H1 (cell line): ENCODE measurements at regions not wholly inside any gene's neighbourhood (a gene's known extent, or its start where the extent isn't known, plus 50 kb on each side); places are given as distances from the start of the nearest gene placed in this dataset.

Source experiments
- CTCF ChIA-PET: fragments of 300-600 bp; sonication (Branson Sonifier 250); formaldehyde crosslinking; loops from one replicate; lab custom pipeline; 2021; ENCODE audit not compliant: partially characterized antibody; lab: Charles Lee
- POLR2A ChIA-PET: fragments of 300-600 bp; sonication (Branson Sonifier 250); formaldehyde crosslinking; loops from one replicate; lab custom pipeline; 2021; ENCODE audit warnings: inconsistent platforms; ENCODE audit not compliant: partially characterized antibody; lab: Charles Lee
- DNase-seq, 2 experiments: peaks; one replicate each; pipeline versions ENCODE4 v3.0.0 to v3.0.0-alpha.2; 2010 to 2022; ENCODE audit warnings: low spot score in 2 of 2, low read depth in 1 of 2, mixed read lengths in 1 of 2
- FAIRE-seq: peaks from 2 replicates; lab custom pipeline; 2011; peaks lifted over from hg19 to GRCh38; lab: Jason Lieb, UNC
- H2AFZ ChIP-seq: 2 replicates; pipeline ENCODE4 v1.8.1; 2012; ENCODE audit warnings: low read length, inconsistent platforms
- H2AK5ac ChIP-seq: 2 replicates; pipeline ENCODE4 v1.6.1; 2013; ENCODE audit warnings: low read depth, low read length
- H2BK120ac ChIP-seq: replicated peaks from 2 replicates; pipeline ENCODE3; 2013; ENCODE audit warnings: low read depth, low read length, inconsistent platforms
- H2BK12ac ChIP-seq: 2 replicates; pipeline ENCODE4 v1.6.1; 2013; ENCODE audit warnings: low read depth, low read length
- H2BK15ac ChIP-seq: 2 replicates; pipeline ENCODE4 v1.6.1; 2013; ENCODE audit warnings: low read length
- H2BK20ac ChIP-seq: 2 replicates; pipeline ENCODE4 v1.6.1; 2013; ENCODE audit warnings: low read length
- H2BK5ac ChIP-seq: 2 replicates; pipeline ENCODE4 v1.6.1; 2013; ENCODE audit warnings: low read depth, low read length
- H3K14ac ChIP-seq: 2 replicates; pipeline ENCODE4 v1.6.1; 2013; ENCODE audit warnings: inconsistent platforms; ENCODE audit not compliant: insufficient read length
- H3K18ac ChIP-seq: 2 replicates; pipeline ENCODE4 v1.6.1; 2013; ENCODE audit warnings: low read length; ENCODE audit errors: extremely low read depth
- H3K23ac ChIP-seq: 2 replicates; pipeline ENCODE4 v1.6.1; 2013; ENCODE audit warnings: inconsistent platforms; ENCODE audit not compliant: insufficient read length
- H3K23me2 ChIP-seq: 2 replicates; pipeline ENCODE4 v1.6.1; 2013; ENCODE audit warnings: low read depth, low read length
- H3K27ac ChIP-seq: 2 replicates; pipeline ENCODE4 v1.6.1; 2011; ENCODE audit warnings: low read depth, low read length, inconsistent platforms
- H3K27me3 ChIP-seq, 4 experiments: replicated peaks in 1 of 4; 1 replicate in 1 of 4; 2 replicates in 3 of 4; pipeline versions ENCODE4 v1.6.1 to v1.8.1; 2011 to 2013; ENCODE audit warnings: low read length in 3 of 4, mild to moderate bottlenecking in 3 of 4, inconsistent platforms in 2 of 4, mixed read lengths in 2 of 4, moderate library complexity in 1 of 4; ENCODE audit not compliant: control insufficient read depth in 3 of 4, insufficient read depth in 3 of 4; ENCODE audit errors: extremely low read depth in 1 of 4
- H3K36me3 ChIP-seq, 4 experiments: 2 replicates each; pipeline versions ENCODE4 v1.6.1 to v1.8.1; 2011 to 2013; ENCODE audit warnings: mild to moderate bottlenecking in 4 of 4, low read length in 3 of 4, moderate library complexity in 2 of 4, control low read depth in 1 of 4, inconsistent platforms in 1 of 4; ENCODE audit not compliant: insufficient read depth in 4 of 4, control insufficient read depth in 2 of 4
- H3K4ac ChIP-seq: replicated peaks from 2 replicates; pipeline ENCODE3; 2013; ENCODE audit warnings: low read length, low read depth, mixed read lengths, inconsistent platforms; ENCODE audit not compliant: insufficient read length
- H3K4me1 ChIP-seq, 4 experiments: replicated peaks in 1 of 4; 1 replicate in 1 of 4; 2 replicates in 3 of 4; pipeline versions ENCODE4 v1.6.1 to v1.8.1; 2011 to 2013; ENCODE audit warnings: low read length in 3 of 4, inconsistent platforms in 2 of 4, mixed read lengths in 1 of 4; ENCODE audit not compliant: insufficient read depth in 4 of 4, control insufficient read depth in 3 of 4
- H3K4me2 ChIP-seq, 2 experiments: 2 replicates each; pipeline versions ENCODE4 v1.6.1 to v1.8.1; 2011 to 2013; ENCODE audit warnings: low read depth in 2 of 2, low read length in 2 of 2, control low read depth in 1 of 2, inconsistent platforms in 1 of 2, mild to moderate bottlenecking in 1 of 2; ENCODE audit not compliant: insufficient read depth in 1 of 2
- H3K4me3 ChIP-seq, 4 experiments: fragments of 200-600, 300-600 bp in 1 of 4; sonication (generic), shearing (Covaris generic), sonication (Bioruptor Twin) in 1 of 4; 2 replicates each; pipeline versions ENCODE4 v1.5.1 to v1.8.1; 2011 to 2016; ENCODE audit warnings: low read length in 4 of 4, low read depth in 3 of 4, control low read depth in 2 of 4, inconsistent platforms in 2 of 4, mild to moderate bottlenecking in 2 of 4, mixed read lengths in 1 of 4, moderate library complexity in 1 of 4; ENCODE audit not compliant: insufficient read depth in 2 of 4; ENCODE audit errors: extremely low read depth in 1 of 4
- H3K56ac ChIP-seq: replicated peaks from 2 replicates; pipeline ENCODE3; 2013; ENCODE audit warnings: low read depth, mild to moderate bottlenecking, mixed read lengths, low read length, inconsistent platforms; ENCODE audit not compliant: insufficient read length
- H3K79me1 ChIP-seq: 2 replicates; pipeline ENCODE4 v1.6.1; 2013; ENCODE audit warnings: low read depth, low read length, control low read depth
- H3K79me2 ChIP-seq, 2 experiments: 2 replicates each; pipeline versions ENCODE4 v1.6.1 to v1.8.1; 2012 to 2013; ENCODE audit warnings: low read length in 2 of 2, mild to moderate bottlenecking in 2 of 2, inconsistent platforms in 1 of 2; ENCODE audit not compliant: insufficient read depth in 2 of 2, control insufficient read depth in 1 of 2
- H3K9ac ChIP-seq, 4 experiments: replicated peaks in 1 of 4; 1 replicate in 1 of 4; 2 replicates in 3 of 4; pipeline versions ENCODE4 v1.6.1 to v1.8.1; 2011 to 2013; ENCODE audit warnings: low read depth in 3 of 4, low read length in 3 of 4, control low read depth in 2 of 4, mild to moderate bottlenecking in 2 of 4, moderate library complexity in 2 of 4, inconsistent platforms in 1 of 4; ENCODE audit errors: extremely low read depth in 1 of 4
- H3K9me3 ChIP-seq, 2 experiments: 2 replicates each; pipeline versions ENCODE4 v1.6.1 to v1.8.1; 2012 to 2013; ENCODE audit warnings: mild to moderate bottlenecking in 2 of 2, moderate library complexity in 2 of 2, control low read depth in 1 of 2, inconsistent platforms in 1 of 2, low read depth in 1 of 2, low read length in 1 of 2, mixed read lengths in 1 of 2; ENCODE audit not compliant: insufficient read depth in 2 of 2
- H4K20me1 ChIP-seq, 2 experiments: replicated peaks in 1 of 2; 2 replicates each; pipeline versions ENCODE3 to v1.8.1; 2011 to 2013; ENCODE audit warnings: inconsistent platforms in 2 of 2, low read length in 2 of 2, mild to moderate bottlenecking in 1 of 2; ENCODE audit not compliant: insufficient read depth in 2 of 2, control insufficient read depth in 1 of 2
- H4K5ac ChIP-seq: 2 replicates; pipeline ENCODE4 v1.6.1; 2013; ENCODE audit warnings: low read length, low read depth, mixed read lengths, inconsistent platforms; ENCODE audit not compliant: insufficient read length
- H4K8ac ChIP-seq: 2 replicates; pipeline ENCODE4 v1.8.0; 2013; ENCODE audit warnings: mild to moderate bottlenecking, moderate library complexity, low read length, inconsistent platforms; ENCODE audit not compliant: insufficient read depth; ENCODE audit errors: extremely low read depth
- H4K91ac ChIP-seq: replicated peaks from 2 replicates; pipeline ENCODE3; 2013; ENCODE audit warnings: low read length, mixed read lengths, inconsistent platforms; ENCODE audit not compliant: insufficient read length
- BRCA1 ChIP-seq: IDR thresholded peaks from 2 replicates; pipeline ENCODE4 v1.6.1; 2012; ENCODE audit warnings: low read depth, low read length, improper control_type of control experiment
- CBX5 ChIP-seq: fragments of 300-800, 300-1000 bp; sonication (generic); IDR thresholded peaks from 2 replicates; pipeline ENCODE4 v1.7.1; 2016; ENCODE audit warnings: antibody characterized with exemption, low read length, low read depth
- CEBPB ChIP-seq: IDR thresholded peaks from 2 replicates; pipeline ENCODE4 v1.6.1; 2012; ENCODE audit warnings: low read depth, low read length
- CREB1 ChIP-seq: IDR thresholded peaks from 2 replicates; pipeline ENCODE4 v1.6.1; 2012; ENCODE audit warnings: inconsistent platforms
- GTF2F1 ChIP-seq: IDR thresholded peaks from 2 replicates; pipeline ENCODE4 v1.6.1; 2012; ENCODE audit warnings: low read depth, low read length, improper control_type of control experiment, borderline replicate concordance
- JUN ChIP-seq: IDR thresholded peaks from 2 replicates; pipeline ENCODE4 v1.6.1; 2011; ENCODE audit warnings: low read depth, mild to moderate bottlenecking, improper control_type of control experiment, low read length
- KDM1A ChIP-seq: fragments of 200-600, 300-600 bp; sonication (generic); IDR thresholded peaks from 2 replicates; pipeline ENCODE4 v1.7.1; 2016; ENCODE audit warnings: mild to moderate bottlenecking, low read length, borderline replicate concordance
- POLR2A ChIP-seq, 2 experiments: IDR thresholded peaks; 1 replicate in 1 of 2; 2 replicates in 1 of 2; pipeline ENCODE4 v1.6.1; 2011; ENCODE audit warnings: low read depth in 2 of 2, low read length in 2 of 2, mild to moderate bottlenecking in 2 of 2; ENCODE audit errors: control extremely low read depth in 1 of 2
- POU5F1 ChIP-seq: IDR thresholded peaks from 2 replicates; pipeline ENCODE4 v1.6.1; 2011; ENCODE audit warnings: low read depth, mild to moderate bottlenecking, low read length, moderate library complexity
- RAD21 ChIP-seq, 2 experiments: IDR thresholded peaks in 1 of 2; conservative IDR thresholded peaks in 1 of 2; 2 replicates each; pipeline ENCODE4 v1.6.1; 2011; ENCODE audit warnings: low read depth in 2 of 2, low read length in 2 of 2, improper control_type of control experiment in 1 of 2, inconsistent platforms in 1 of 2, mild to moderate bottlenecking in 1 of 2, moderate library complexity in 1 of 2
- RBBP5 ChIP-seq: IDR thresholded peaks from 2 replicates; pipeline ENCODE4 v1.7.1; 2012; ENCODE audit warnings: low read depth, mild to moderate bottlenecking, inconsistent platforms, low read length, moderate library complexity, borderline replicate concordance
- SIX5 ChIP-seq: IDR thresholded peaks from 2 replicates; pipeline ENCODE4 v1.6.1; 2011; ENCODE audit warnings: mild to moderate bottlenecking, low read depth, low read length
- SRF ChIP-seq: IDR thresholded peaks from 2 replicates; pipeline ENCODE4 v1.6.1; 2011; ENCODE audit warnings: mild to moderate bottlenecking, low read depth, low read length, moderate library complexity
- TAF7 ChIP-seq: optimal IDR thresholded peaks from 2 replicates; pipeline ENCODE3; 2011; ENCODE audit warnings: low read depth, mild to moderate bottlenecking, inconsistent platforms, low read length, moderate library complexity, borderline replicate concordance
- TBP ChIP-seq: IDR thresholded peaks from 2 replicates; pipeline ENCODE4 v1.6.1; 2011; ENCODE audit warnings: low read depth, low read length, improper control_type of control experiment
- TF ChIP-seq, protein P1 (sequence below): IDR thresholded peaks from 2 replicates; pipeline ENCODE4 v1.6.1; 2011; ENCODE audit warnings: low read length, improper control_type of control experiment

DNA sequence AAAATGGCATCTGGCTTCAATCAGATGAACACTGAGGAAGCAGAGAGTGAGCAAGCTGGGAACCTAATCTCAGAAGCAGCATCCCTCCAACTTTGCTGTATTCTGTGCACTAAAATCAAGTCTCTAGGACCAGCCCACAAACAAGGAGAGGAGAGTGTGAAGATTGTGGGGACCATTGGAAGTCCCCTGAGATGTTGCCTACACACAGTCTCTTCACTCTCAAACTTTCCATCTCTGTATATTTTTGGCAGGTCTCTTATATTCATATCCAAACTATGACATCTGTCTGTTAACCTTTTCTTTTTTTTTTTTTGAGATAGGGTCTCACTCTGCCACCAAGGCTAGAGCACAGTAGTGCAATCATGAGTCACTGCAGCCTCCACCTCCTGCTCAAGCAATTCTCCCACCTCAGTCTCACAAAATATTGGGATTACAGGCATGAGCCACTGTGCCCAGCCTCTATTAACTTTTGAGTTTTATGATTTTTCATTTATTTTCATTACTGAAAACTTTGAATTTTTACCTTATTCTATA, 1096.4 kb downstream of the TBC1D22A start:
- H4K8ac ChIP-seq: no peak overlapping the region
- no peak overlapping the region for H2BK20ac ChIP-seq
- no peaks in the 10 kb centered on the region for H3K79me2 ChIP-seq
- no peak overlapping the region for H4K91ac ChIP-seq
- H3K14ac ChIP-seq: no peak overlapping the region
- H4K20me1 ChIP-seq: no peaks in the 10 kb centered on the region
- no peak overlapping the region for H3K9ac ChIP-seq
- no peak overlapping the region for H2BK5ac ChIP-seq
- H2BK120ac ChIP-seq: no peak overlapping the region
- 0 out of 2 replicates have a peak, but pooled peaks cover 2% of the 10 kb centered on the region for H3K23me2 ChIP-seq
- H2BK12ac ChIP-seq: no peak overlapping the region
- H2AK5ac ChIP-seq: no peak overlapping the region
- H3K4me2 ChIP-seq: no peak overlapping the region
- no peak overlapping the region for H3K4ac ChIP-seq
- ChIA-PET CTCF (no interaction called here), POLR2A (no interaction called here)
- H3K36me3 ChIP-seq: no peaks in the 10 kb centered on the region; a peak in 1 of 8 replicates
- H2AFZ ChIP-seq: no peak overlapping the region
- H3K4me1 ChIP-seq: no peaks in the 10 kb centered on the region
- FAIRE-seq (no peak), DNase-seq (no peak)
- no peak overlapping the region for H4K5ac ChIP-seq
- no peaks in the 10 kb centered on the region for H3K27me3 ChIP-seq
- no peaks in the 10 kb centered on the region for H3K79me1 ChIP-seq
- H3K9me3 ChIP-seq: peaks cover 25 to 49% of the 10 kb centered on the region in 2 experiments; a peak in 3 of 4 replicates
- no peak overlapping the region for H2BK15ac ChIP-seq
- no peak overlapping the region for H3K4me3 ChIP-seq
- no peak overlapping the region for H3K18ac ChIP-seq
- H3K56ac ChIP-seq: no peak overlapping the region
- H3K23ac ChIP-seq: no peak overlapping the region
- H3K27ac ChIP-seq: no peak overlapping the region
- TF ChIP-seq TAF7 (no peak), CREB1 (no peak), RBBP5 (no peak), SRF (no peak), CEBPB (no peak), GTF2F1 (no peak), RAD21 (IDR thresholded peaks at IDR 0.05 in 1 of 2, conservative IDR thresholded peaks at IDR 0.05 in 1 of 2; ENCODE audit: low read depth in 2 of 2, low read length in 2 of 2) (no peak), POLR2A (IDR thresholded peaks at IDR 0.05; ENCODE audit: control extremely low read depth in 1 of 2, low read depth in 2 of 2, low read length in 2 of 2) (no peak), KDM1A (no peak), POU5F1 (no peak), JUN (no peak), TBP (no peak), BRCA1 (no peak), SIX5 (no peak), CBX5 (no peak)
- TF ChIP-seq, protein P1, sequence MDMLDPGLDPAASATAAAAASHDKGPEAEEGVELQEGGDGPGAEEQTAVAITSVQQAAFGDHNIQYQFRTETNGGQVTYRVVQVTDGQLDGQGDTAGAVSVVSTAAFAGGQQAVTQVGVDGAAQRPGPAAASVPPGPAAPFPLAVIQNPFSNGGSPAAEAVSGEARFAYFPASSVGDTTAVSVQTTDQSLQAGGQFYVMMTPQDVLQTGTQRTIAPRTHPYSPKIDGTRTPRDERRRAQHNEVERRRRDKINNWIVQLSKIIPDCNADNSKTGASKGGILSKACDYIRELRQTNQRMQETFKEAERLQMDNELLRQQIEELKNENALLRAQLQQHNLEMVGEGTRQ: no peak
